Endothelial cell of umbilical vein (primary cell): ENCODE measurements at regions not wholly inside any gene's neighbourhood (a gene's known extent, or its start where the extent isn't known, plus 50 kb on each side); places are given as distances from the start of the nearest gene placed in this dataset.

Experiments used
- BruUV-seq: library from RNA; stranded (reverse); fragments of 400-500 nt; replicated peaks from 2 replicates; lab custom pipeline; 2021; lab: Mats Ljungman, UMichigan
- CTCF ChIA-PET: fragments of 300-600, 350-600 bp; sonication (Branson Sonifier 250); formaldehyde crosslinking; loops from one replicate; lab custom pipeline; 2021; ENCODE audit warnings: antibody characterized with exemption, inconsistent platforms; lab: Charles Lee
- POLR2A ChIA-PET: fragments of 300-600, 350-600 bp; sonication (Branson Sonifier 250); formaldehyde crosslinking; loops from one replicate; lab custom pipeline; 2021; ENCODE audit warnings: antibody characterized with exemption, inconsistent platforms; lab: Charles Lee
- DNase-seq: peaks from one replicate; pipeline ENCODE4 v3.0.0-alpha.2; 2011; ENCODE audit warnings: low read depth, low spot score
- FAIRE-seq: peaks from 2 replicates; lab custom pipeline; 2011; peaks lifted over from hg19 to GRCh38; lab: Jason Lieb, UNC
- H2AFZ ChIP-seq: 2 replicates; pipeline ENCODE4 v1.6.0; 2012; ENCODE audit warnings: low read depth, low read length, control low read depth, inconsistent platforms
- H3K27ac ChIP-seq: 2 replicates; pipeline ENCODE4 v1.5.1; 2011; ENCODE audit warnings: low read depth, mild to moderate bottlenecking, control low read depth, low read length, moderate library complexity; ENCODE audit not compliant: insufficient read depth
- H3K27me3 ChIP-seq, 2 experiments: 2 replicates each; pipeline versions ENCODE4 v1.6.0 to v1.6.1; 2011; ENCODE audit warnings: low read length in 2 of 2, mixed read lengths in 1 of 2; ENCODE audit not compliant: control insufficient read depth in 2 of 2, insufficient read depth in 2 of 2
- H3K36me3 ChIP-seq, 2 experiments: 2 replicates in 1 of 2; 3 replicates in 1 of 2; pipeline ENCODE4 v1.5.1; 2011; ENCODE audit warnings: low read length in 2 of 2, mild to moderate bottlenecking in 1 of 2, moderate library complexity in 1 of 2; ENCODE audit not compliant: control insufficient read depth in 2 of 2, insufficient read depth in 2 of 2; ENCODE audit errors: extremely low read depth in 1 of 2
- H3K4me1 ChIP-seq: 3 replicates; pipeline ENCODE4 v1.5.1; 2011; ENCODE audit warnings: mild to moderate bottlenecking, low read length; ENCODE audit not compliant: control insufficient read depth, insufficient read depth; ENCODE audit errors: extremely low read depth
- H3K4me2 ChIP-seq: 2 replicates; pipeline ENCODE4 v1.6.1; 2011; ENCODE audit warnings: low read length, control low read depth, mixed read lengths; ENCODE audit not compliant: insufficient read depth
- H3K4me3 ChIP-seq, 3 experiments: fragments of 200-600 bp in 1 of 3; sonication (generic), shearing (Covaris generic) in 1 of 3; replicated peaks in 1 of 3; 2 replicates each; pipeline ENCODE4 v1.5.1; 2011 to 2016; ENCODE audit warnings: control low read depth in 3 of 3, low read length in 3 of 3, mild to moderate bottlenecking in 2 of 3, inconsistent platforms in 1 of 3, low read depth in 1 of 3, moderate library complexity in 1 of 3; ENCODE audit not compliant: insufficient read depth in 1 of 3
- H3K79me2 ChIP-seq: 2 replicates; pipeline ENCODE4 v1.6.0; 2012; ENCODE audit warnings: low read length, inconsistent platforms; ENCODE audit not compliant: control insufficient read depth, insufficient read depth
- H3K9ac ChIP-seq: replicated peaks from 2 replicates; pipeline ENCODE3; 2011; ENCODE audit warnings: low read length, control low read depth; ENCODE audit not compliant: insufficient read depth; ENCODE audit errors: extremely low read depth
- H3K9me1 ChIP-seq: replicated peaks from 3 replicates; pipeline ENCODE4 v1.6.0; 2011; ENCODE audit warnings: mild to moderate bottlenecking, low read length; ENCODE audit not compliant: control insufficient read depth, insufficient read depth; ENCODE audit errors: extremely low read depth
- H3K9me3 ChIP-seq: replicated peaks from 2 replicates; pipeline ENCODE4 v1.5.1; 2012; ENCODE audit warnings: low read length, inconsistent platforms; ENCODE audit not compliant: control insufficient read depth, insufficient read depth
- H4K20me1 ChIP-seq: replicated peaks from 2 replicates; pipeline ENCODE3; 2011; ENCODE audit warnings: mild to moderate bottlenecking, low read length; ENCODE audit not compliant: control insufficient read depth, insufficient read depth; ENCODE audit errors: extremely low read depth
- EZH2 ChIP-seq: IDR thresholded peaks from 2 replicates; pipeline ENCODE4 v1.6.1; 2012; ENCODE audit warnings: borderline replicate concordance, low read depth, mild to moderate bottlenecking, moderate library complexity, low read length, inconsistent platforms; ENCODE audit not compliant: severe bottlenecking
- FOS ChIP-seq: IDR thresholded peaks from 2 replicates; pipeline ENCODE4 v1.6.1; 2011; ENCODE audit warnings: mild to moderate bottlenecking, low read length, moderate library complexity, borderline replicate concordance; ENCODE audit not compliant: insufficient read depth
- GATA2 ChIP-seq: IDR thresholded peaks from 2 replicates; pipeline ENCODE4 v1.7.0; 2011; ENCODE audit warnings: low read depth, mild to moderate bottlenecking, moderate library complexity, mixed read lengths, low read length; ENCODE audit not compliant: insufficient read length, insufficient read depth
- JUN ChIP-seq: IDR thresholded peaks from 2 replicates; pipeline ENCODE4 v1.6.1; 2011; ENCODE audit warnings: borderline replicate concordance, low read depth; ENCODE audit not compliant: insufficient read length, insufficient read depth
- MYC ChIP-seq: IDR thresholded peaks from one replicate; pipeline ENCODE4 v1.6.1; 2011; ENCODE audit warnings: mild to moderate bottlenecking, low read depth, low read length
- POLR2A ChIP-seq: IDR thresholded peaks from 2 replicates; pipeline ENCODE4 v1.6.1; 2012; ENCODE audit warnings: low read depth, mild to moderate bottlenecking, control low read depth, low read length
- POLR2AphosphoS5 ChIP-seq: IDR thresholded peaks from 2 replicates; pipeline ENCODE4 v1.6.1; 2012; ENCODE audit warnings: low read depth, mild to moderate bottlenecking, control low read depth, low read length, moderate library complexity; ENCODE audit not compliant: insufficient read depth
- dilution Hi-C: fragments of 300-500 bp; cut with MboI; formaldehyde crosslinking; loops from one replicate; pipeline ENCODE4 v1.15.0; 2019; ENCODE audit warnings: low sequenced_read_pairs; ENCODE audit not compliant: extremely low pct_ligation_motif_present
- intact Hi-C: fragments of 100-400 bp; cut with micrococcal nuclease; formaldehyde crosslinking; loops from one replicate; pipeline ENCODE4 v1.10.0; 2022
- TF ChIP-seq, protein P1 (sequence below), 2 donors: IDR thresholded peaks; 1 replicate in 1 of 2; 2 replicates in 1 of 2; pipeline ENCODE4 v1.5.1; 2011; ENCODE audit warnings: low read length in 2 of 2, mild to moderate bottlenecking in 2 of 2, moderate library complexity in 2 of 2, control low read depth in 1 of 2, inconsistent platforms in 1 of 2, low read depth in 1 of 2; ENCODE audit not compliant: insufficient read depth in 1 of 2; ENCODE audit errors: extremely low read depth in 1 of 2
- TF ChIP-seq, protein P2 (sequence below): IDR thresholded peaks from 2 replicates; pipeline ENCODE4 v1.6.1; 2011; ENCODE audit not compliant: insufficient read depth, insufficient read length

DNA sequence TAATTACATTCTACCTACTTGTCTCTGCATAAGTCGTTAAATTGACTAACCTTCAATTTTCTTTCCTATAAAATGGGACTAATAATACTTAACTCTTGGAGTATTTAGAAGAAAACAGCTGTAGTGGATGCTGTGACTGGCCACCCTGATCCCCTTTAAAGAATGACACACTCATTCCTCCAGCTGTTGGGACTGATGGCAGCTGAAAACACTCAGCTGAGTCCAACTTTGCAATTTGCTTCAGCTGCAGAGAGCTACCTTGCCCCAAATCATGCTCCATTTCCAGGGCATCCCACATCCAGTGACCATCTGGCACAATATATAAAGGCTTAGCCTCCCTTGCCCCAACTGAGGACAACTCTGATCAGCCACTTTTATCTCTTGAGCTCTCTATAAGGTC, 89.1 kb downstream of the MID1IP1 start:
- Histone ChIP-seq H3K27me3 (no peaks in the 10 kb centered on the region), H3K4me2 (no peak overlapping the region), H3K4me3 (no peak overlapping the region), H2AFZ (no peak overlapping the region), H3K9me3 (no peaks in the 10 kb centered on the region), H3K9ac (no peak overlapping the region), H3K27ac (no peak overlapping the region), H3K79me2 (no peaks in the 10 kb centered on the region), H3K36me3 (no peaks in the 10 kb centered on the region), H4K20me1 (no peaks in the 10 kb centered on the region), H3K9me1 (no peaks in the 10 kb centered on the region), H3K4me1 (no peaks in the 10 kb centered on the region)
- intact Hi-C loops: no loop called here
- BruUV-seq: no TSS peak
- FAIRE-seq: no peak
- DNase-seq: no peak
- TF ChIP-seq MYC (no peak), POLR2AphosphoS5 (no peak), EZH2 (no peak), JUN (no peak), FOS (no peak), GATA2 (no peak), POLR2A (no peak)
- TF ChIP-seq, protein P1, sequence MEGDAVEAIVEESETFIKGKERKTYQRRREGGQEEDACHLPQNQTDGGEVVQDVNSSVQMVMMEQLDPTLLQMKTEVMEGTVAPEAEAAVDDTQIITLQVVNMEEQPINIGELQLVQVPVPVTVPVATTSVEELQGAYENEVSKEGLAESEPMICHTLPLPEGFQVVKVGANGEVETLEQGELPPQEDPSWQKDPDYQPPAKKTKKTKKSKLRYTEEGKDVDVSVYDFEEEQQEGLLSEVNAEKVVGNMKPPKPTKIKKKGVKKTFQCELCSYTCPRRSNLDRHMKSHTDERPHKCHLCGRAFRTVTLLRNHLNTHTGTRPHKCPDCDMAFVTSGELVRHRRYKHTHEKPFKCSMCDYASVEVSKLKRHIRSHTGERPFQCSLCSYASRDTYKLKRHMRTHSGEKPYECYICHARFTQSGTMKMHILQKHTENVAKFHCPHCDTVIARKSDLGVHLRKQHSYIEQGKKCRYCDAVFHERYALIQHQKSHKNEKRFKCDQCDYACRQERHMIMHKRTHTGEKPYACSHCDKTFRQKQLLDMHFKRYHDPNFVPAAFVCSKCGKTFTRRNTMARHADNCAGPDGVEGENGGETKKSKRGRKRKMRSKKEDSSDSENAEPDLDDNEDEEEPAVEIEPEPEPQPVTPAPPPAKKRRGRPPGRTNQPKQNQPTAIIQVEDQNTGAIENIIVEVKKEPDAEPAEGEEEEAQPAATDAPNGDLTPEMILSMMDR (IDR thresholded peaks at IDR 0.05; ENCODE audit: extremely low read depth in 1 of 2, insufficient read depth in 1 of 2, low read depth in 1 of 2, low read length in 2 of 2): no peak
- TF ChIP-seq, protein P2, sequence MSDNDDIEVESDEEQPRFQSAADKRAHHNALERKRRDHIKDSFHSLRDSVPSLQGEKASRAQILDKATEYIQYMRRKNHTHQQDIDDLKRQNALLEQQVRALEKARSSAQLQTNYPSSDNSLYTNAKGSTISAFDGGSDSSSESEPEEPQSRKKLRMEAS: no peak
- dilution Hi-C loops: no loop called here
- POLR2A ChIA-PET: no interaction called here
- CTCF ChIA-PET: interaction anchor here (1.0 kb wide), 1 partner anchor 122 kb away, joined by 3 read pairs; no protein-coding TSS in a partner anchor
